Ramos (cell line): ENCODE measurements at regions not wholly inside any gene's neighbourhood (a gene's known extent, or its start where the extent isn't known, plus 50 kb on each side); places are given as distances from the start of the nearest gene placed in this dataset.

Source experiments
- in situ Hi-C: fragments of 300-500 bp; cut with MboI; formaldehyde crosslinking; loops from one replicate; pipeline ENCODE4 v1.14.3; 2022; ENCODE audit warnings: low sequenced_read_pairs; ENCODE audit not compliant: unreplicated experiment

- in situ Hi-C loops: no loop called here
These were observed 130.7 kb upstream of the BACE2 start for GRCh38 chr21:41037212-41037611.

GRCh38 chr21:41037936-41038335, 130.0 kb upstream of the BACE2 start:
- in situ Hi-C loops: no loop called here

DNA sequence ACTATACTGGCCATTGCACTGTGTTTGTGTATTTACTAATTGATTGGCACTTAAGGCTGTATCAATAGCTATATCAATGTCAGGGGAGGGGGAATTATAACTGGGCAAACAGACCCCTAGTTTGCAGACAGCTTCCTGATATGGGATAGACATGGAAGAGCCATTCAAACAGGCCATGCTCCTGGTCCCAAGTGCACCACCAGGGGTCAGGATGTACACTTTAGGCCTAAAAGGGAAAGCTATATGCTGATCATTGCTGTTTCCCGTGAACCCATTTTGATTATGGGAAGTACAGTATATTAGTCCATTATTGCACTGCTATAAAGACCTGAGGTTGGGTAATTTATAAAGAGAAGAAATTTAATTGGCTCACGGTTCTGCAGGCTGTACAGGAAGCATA, 124.9 kb upstream of the BACE2 start:
- in situ Hi-C loops: no loop called here

DNA sequence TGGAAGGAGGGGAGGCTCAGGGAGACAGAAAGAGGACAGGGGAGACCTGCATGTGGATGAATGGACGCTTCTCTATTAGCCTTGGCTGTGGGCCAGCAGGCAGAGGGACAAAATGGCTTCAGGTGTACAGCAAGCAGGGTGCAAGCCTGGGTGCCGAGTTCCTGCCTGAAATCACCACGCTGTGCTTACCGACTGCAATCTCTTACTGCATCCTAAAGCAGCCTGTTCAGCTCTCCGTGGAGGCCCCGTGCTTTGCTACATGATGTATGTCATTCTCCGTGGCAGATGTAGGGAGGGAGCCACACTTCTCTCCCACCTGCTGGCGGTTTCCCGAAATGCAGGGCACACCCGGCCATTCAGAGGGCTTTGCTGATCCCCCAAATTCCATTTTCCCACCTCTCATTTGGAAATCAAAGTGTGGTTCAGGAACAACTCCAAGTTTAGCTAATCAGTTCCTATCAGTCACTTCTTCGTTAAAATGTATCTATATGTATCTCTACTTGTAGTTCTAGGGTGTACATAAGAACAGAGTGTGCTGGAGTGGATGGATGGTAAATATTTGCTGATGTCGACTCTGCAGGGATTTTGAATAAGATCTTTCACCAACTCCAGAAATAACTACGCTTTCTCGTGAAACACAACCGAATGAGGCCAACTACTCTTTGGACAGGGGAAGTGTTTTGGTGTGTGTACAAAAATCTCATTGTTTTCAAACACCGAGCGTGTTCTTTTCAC, 122.3 kb upstream of the BACE2 start:
- in situ Hi-C loops: no loop called here

GRCh38 chr21:41048145-41048544, 119.8 kb upstream of the BACE2 start:
- in situ Hi-C loops: no loop called here

GRCh38 chr21:41048623-41049022, 119.3 kb upstream of the BACE2 start:
- in situ Hi-C loops: no loop called here

DNA sequence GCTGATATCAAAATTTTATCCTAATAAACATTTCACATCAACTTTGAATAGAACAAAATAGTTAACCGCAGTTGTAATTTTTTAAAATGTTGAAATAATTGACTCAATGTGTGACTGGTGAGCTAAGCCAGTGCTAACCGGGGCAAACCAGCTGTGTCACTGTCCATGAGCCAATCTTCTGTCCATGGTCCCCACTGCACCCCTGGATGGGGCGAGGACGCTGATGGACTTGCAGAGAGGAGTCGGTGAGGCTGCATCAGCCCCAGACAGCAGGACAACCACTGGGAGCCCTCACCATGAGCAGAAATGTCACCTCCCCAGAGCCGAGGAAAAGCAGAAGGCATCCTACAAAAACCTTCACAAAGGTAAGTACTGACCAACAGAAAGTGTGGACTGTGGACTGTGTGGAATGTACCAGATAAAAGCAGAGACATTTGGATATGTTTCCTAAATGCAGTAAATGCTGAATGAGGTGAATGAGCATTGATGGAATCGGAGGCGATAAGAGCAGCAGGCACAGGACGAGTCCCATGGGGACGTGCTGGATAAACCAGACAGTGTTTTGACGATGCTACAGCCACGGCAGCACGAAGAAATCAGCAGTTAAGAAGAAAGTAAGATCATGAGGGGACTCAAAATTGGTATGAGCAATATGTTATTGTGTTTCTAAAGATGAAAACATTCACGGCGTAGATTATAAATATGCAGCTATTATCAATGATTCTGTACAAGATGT, 115.0 kb upstream of the BACE2 start:
- in situ Hi-C loops: no loop called here

- in situ Hi-C loops: no loop called here
These were observed 113.9 kb upstream of the BACE2 start for GRCh38 chr21:41054018-41054578.

DNA sequence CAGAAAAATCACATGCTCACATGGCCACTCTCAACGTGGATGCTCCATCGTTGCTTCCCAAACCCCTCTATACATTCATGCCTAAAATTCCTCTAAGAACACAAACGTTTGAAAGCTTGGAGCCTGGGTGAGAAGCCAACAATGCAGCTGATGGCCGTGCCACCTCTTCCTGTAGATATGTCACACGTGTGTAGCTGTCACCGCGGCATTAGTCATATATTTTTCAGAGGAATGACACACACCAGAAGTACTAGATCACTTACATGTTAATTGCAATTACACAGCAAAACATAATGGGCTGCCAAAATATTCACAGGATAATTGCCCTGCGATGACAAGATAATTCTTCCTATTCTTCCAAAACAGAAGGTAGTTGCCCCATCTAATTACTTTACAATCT, 112.7 kb upstream of the BACE2 start:
- in situ Hi-C loops: no loop called here

- in situ Hi-C loops: loop anchor here (10.0 kb wide), 1 partner anchor 915 kb away; no protein-coding TSS in a partner anchor
These were observed 108.1 kb upstream of the BACE2 start for GRCh38 chr21:41059871-41060270.

DNA sequence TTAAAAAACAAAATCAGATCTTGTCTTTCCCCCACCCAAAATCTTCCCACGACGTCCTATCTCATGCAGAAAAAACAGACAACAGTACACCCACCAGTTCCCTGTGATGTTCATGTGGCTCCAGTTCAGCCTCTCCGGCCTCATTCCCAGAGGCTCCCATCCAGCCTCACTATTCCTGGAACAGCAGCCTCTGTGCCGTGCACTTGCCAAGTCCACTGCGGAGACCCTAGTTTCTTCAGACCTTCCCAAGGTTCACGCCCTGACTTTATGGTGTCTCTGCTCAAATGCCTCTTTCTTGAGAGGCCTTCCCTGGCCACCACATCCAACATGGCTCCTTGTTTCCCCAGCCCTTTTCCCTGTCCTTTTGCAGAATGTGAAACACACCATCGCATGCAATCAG, 106.3 kb upstream of the BACE2 start:
- in situ Hi-C loops: loop anchor here (10.0 kb wide), 1 partner anchor 917 kb away; no protein-coding TSS in a partner anchor

DNA sequence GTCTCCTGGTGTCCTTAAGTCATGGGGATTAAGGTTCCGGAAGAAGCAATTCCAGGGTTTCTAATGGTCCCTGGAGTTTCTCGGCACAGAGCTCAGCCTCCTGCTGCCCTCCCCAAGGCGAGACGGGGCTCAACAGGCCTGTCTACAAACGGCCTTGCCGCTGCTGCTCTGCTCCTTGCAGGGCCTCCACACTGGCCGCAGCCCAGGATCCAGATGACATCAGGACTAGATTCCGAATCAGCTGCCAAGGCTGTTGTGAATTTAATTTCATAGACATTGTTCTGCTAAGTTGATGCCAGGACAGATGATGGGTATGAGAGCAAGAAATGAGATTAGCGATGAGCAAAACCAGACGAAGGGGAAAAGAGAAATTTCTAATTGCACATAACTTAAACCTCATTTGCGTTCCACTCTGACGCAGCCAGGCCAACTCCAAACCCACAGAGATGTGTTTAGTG, 103.6 kb upstream of the BACE2 start:
- in situ Hi-C loops: loop anchor here (10.0 kb wide), 1 partner anchor 920 kb away; no protein-coding TSS in a partner anchor

GRCh38 chr21:41064951-41065350, 103.0 kb upstream of the BACE2 start:
- in situ Hi-C loops: loop anchor here (10.0 kb wide), 1 partner anchor 920 kb away; no protein-coding TSS in a partner anchor

DNA sequence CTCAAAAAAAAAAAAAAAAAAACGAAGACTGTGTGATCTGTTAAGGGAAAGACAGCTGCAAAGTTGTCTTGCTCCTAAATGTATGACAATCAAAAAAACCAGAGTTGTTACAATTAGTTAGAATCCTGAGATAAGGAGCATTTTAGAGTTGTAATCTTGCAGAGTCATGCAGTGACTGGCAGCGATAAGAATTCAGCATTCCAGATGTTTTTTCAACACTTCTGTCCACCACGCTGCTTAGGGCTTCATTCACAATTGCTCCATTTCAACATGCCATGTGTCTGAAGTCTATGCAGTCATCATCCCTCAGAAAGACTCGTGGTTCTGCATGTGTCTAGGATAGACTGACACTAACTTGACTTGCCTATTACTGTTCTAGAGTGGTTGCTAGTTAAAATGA, 102.4 kb upstream of the BACE2 start:
- in situ Hi-C loops: loop anchor here (10.0 kb wide), 1 partner anchor 921 kb away; no protein-coding TSS in a partner anchor

DNA sequence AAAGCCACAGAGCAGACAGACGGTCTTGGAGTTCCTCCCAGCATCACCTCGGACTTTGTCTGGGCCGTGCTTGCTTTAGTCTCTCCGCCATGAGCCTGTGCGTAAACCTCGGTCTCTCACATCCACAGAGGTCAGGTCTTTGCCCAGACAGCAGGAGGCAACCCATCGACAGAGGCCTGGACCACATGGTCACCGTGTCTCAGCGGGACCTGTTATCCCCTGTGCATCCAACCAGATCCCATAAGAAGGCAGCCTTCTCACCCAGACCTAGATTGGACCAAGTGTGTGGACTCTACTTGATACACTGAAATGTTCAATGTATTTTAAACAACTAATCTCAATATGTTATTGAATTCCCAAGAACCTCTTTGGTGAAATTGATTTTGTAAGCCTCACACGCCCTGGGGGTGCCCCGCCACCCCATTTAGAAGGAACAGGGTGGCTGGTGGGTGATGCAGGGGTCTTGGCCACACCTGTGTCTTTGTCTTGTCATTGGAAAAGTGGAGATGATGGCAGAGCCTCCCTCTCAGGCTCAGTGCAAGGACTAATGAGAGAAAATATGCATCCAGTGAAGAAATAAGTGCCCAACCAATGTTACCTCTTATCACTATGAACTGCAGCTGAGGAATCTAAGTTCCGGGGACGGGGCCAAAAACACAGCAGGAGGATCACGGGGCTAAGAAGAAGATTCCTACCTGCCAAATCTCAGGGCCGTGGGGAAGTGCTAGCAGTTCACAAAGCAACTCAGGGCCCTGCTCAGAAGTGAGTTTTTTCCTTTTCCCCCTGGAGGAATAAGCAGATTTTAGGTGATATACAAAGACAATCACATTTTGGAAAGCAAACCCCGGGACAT, 101.6 kb upstream of the BACE2 start:
- in situ Hi-C loops: loop anchor here (10.0 kb wide), 1 partner anchor 922 kb away; no protein-coding TSS in a partner anchor

DNA sequence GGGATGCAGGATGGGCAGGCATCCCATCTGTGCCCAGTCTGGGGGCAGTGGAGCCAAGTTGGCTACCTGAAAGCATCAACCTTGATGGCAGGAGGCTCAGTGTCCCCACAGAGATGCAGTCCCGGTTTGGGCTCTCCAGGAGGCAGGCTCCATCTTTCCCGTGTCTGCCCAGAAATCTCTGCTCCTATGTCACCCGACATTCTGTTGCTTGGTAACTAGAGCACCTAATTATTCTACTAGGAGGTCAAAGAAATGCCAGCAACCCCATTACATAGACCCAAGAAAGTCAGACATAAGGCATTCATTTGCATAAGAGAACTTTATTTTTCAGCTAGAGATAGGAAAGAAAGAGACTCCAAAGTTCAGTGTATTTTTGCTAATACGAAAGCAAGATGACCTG, 100.3 kb upstream of the BACE2 start:
- in situ Hi-C loops: loop anchor here (10.0 kb wide), 1 partner anchor 923 kb away; no protein-coding TSS in a partner anchor

GRCh38 chr21:41068496-41068895, 99.5 kb upstream of the BACE2 start:
- in situ Hi-C loops: loop anchor here (10.0 kb wide), 1 partner anchor 924 kb away; no protein-coding TSS in a partner anchor

- in situ Hi-C loops: loop anchor here (10.0 kb wide), 1 partner anchor 924 kb away; no protein-coding TSS in a partner anchor
These were observed 98.9 kb upstream of the BACE2 start for GRCh38 chr21:41068967-41069642.

- in situ Hi-C loops: no loop called here
These were observed 97.7 kb upstream of the BACE2 start for GRCh38 chr21:41070284-41070683.
